ENCODE measurements at regions not wholly inside any gene's neighbourhood (a gene's known extent, or its start where the extent isn't known, plus 50 kb on each side); places are given as distances from the start of the nearest gene placed in this dataset.
"Not testable (repeated sequence)": the region's sequence is repeated elsewhere in the genome, so short reads cannot be mapped to it uniquely, and the experiment has no call there.

GRCh38 chr12:5165296-5165970 lies 121.8 kb downstream of the KCNA5 start:
- DNase-seq (ENCODE audit: low spot score) = no peak

- no peak for DNase-seq (ENCODE audit: low spot score)
Measured at GRCh38 chr12:5166976-5167375, 123.3 kb downstream of the KCNA5 start.

GRCh38 chr12:5168148-5168547 lies 124.5 kb downstream of the KCNA5 start:
- DNase-seq (ENCODE audit: low spot score) = no peak

GRCh38 chr12:5170844-5171243 lies 127.2 kb downstream of the KCNA5 start:
- no peak for DNase-seq (ENCODE audit: low spot score)

GRCh38 chr12:5171701-5172100 lies 128.0 kb downstream of the KCNA5 start:
- peak; percentile 41 for DNase-seq (ENCODE audit: low spot score)

GRCh38 chr12:5172886-5173285 lies 129.2 kb downstream of the KCNA5 start:
- DNase-seq (ENCODE audit: low spot score) = no peak

GRCh38 chr12:5173511-5174011 lies 129.9 kb downstream of the KCNA5 start:
- DNase-seq (ENCODE audit: low spot score) = no peak

- DNase-seq (ENCODE audit: low spot score) = not testable (repeated sequence)
Measured at GRCh38 chr12:5175415-5175814, 131.7 kb downstream of the KCNA5 start.

- DNase-seq (ENCODE audit: low spot score) = no peak
Measured at GRCh38 chr12:5176036-5176435, 132.4 kb downstream of the KCNA5 start.

GRCh38 chr12:5177096-5177495 lies 133.4 kb downstream of the KCNA5 start:
- DNase-seq (ENCODE audit: low spot score) = peak; percentile 14

- peak; percentile 77 for DNase-seq (ENCODE audit: low spot score)
Measured at GRCh38 chr12:5177731-5178130, 134.1 kb downstream of the KCNA5 start.

- DNase-seq (ENCODE audit: low spot score) = no peak
Measured at GRCh38 chr12:5178571-5178970, 134.9 kb downstream of the KCNA5 start.

GRCh38 chr12:5180496-5180895 lies 136.8 kb downstream of the KCNA5 start:
- no peak for DNase-seq (ENCODE audit: low spot score)

- no peak for DNase-seq (ENCODE audit: low spot score)
Measured at GRCh38 chr12:5184186-5184585, 140.5 kb downstream of the KCNA5 start.

- no peak for DNase-seq (ENCODE audit: low spot score)
Measured at GRCh38 chr12:5185435-5186069, 141.9 kb downstream of the KCNA5 start.

GRCh38 chr12:5186715-5187114 lies 143.0 kb downstream of the KCNA5 start:
- no peak for DNase-seq (ENCODE audit: low spot score)

- DNase-seq (ENCODE audit: low spot score) = no peak
Measured at GRCh38 chr12:5187136-5187535, 143.5 kb downstream of the KCNA5 start.

GRCh38 chr12:5188472-5188871 lies 144.8 kb downstream of the KCNA5 start:
- no peak for DNase-seq (ENCODE audit: low spot score)

GRCh38 chr12:5189173-5189572 lies 145.5 kb downstream of the KCNA5 start:
- DNase-seq (ENCODE audit: low spot score) = no peak

- no peak for DNase-seq (ENCODE audit: low spot score)
Measured at GRCh38 chr12:5191803-5192538, 148.3 kb downstream of the KCNA5 start.

GRCh38 chr12:5192726-5193125 lies 149.0 kb downstream of the KCNA5 start:
- no peak for DNase-seq (ENCODE audit: low spot score)

GRCh38 chr12:5194306-5194705 lies 150.6 kb downstream of the KCNA5 start:
- DNase-seq (ENCODE audit: low spot score) = no peak

GRCh38 chr12:5195244-5195643 lies 151.6 kb downstream of the KCNA5 start:
- DNase-seq (ENCODE audit: low spot score) = no peak

All from HT-29 (cell line).